C4-2B (cell line): ENCODE measurements at regions not wholly inside any gene's neighbourhood (a gene's known extent, or its start where the extent isn't known, plus 50 kb on each side); places are given as distances from the start of the nearest gene placed in this dataset.

Experiments used
- CTCF ChIP-seq: fragments of 450-650 bp; conservative IDR thresholded peaks from 2 replicates; pipeline ENCODE4 v1.5.1; 2017; ENCODE audit warnings: mild to moderate bottlenecking
- ZFX ChIP-seq: fragments of 450-650 bp; IDR thresholded peaks from 2 replicates; pipeline ENCODE4 v1.6.1; 2017

DNA sequence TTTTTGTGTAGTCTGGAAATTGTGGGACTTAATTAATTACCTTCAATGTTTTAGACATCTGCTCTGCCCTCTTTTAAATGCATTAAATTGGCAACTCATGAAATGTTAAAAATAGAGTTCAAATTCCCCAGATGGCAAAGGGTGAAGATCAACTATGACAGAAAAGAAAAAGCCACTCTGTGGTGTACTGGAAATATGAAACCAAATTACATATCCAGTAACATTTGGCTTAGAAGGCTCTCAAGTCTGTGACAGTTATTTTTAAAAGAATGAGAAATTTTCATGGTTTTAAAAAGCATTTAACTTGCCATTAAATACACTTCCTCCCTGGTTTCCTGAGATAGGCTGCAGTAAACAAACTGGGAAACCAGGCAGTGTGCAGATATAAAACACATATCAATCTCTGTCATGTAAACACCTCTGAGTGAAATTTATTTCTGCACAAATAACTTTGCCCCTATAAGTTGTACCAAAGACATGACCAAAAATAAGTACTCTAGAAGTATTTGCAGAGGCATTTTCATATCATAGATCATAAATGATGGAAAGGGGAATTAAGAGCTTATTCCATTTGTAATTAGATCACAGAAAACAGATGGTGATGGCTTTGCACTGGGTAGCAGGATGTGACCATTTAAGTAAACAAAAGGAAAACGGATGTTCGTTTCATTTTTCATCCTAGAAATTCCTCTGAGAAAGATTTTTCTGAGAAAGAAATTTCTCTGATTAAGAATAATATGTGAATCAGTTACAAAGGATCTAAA, 360.1 kb downstream of the SAMD5 start:
- TF ChIP-seq CTCF (no peak), ZFX (no peak)
